Dedifferentiated amniotic fluid mesenchymal stem cell (primary cell): ENCODE measurements at regions not wholly inside any gene's neighbourhood (a gene's known extent, or its start where the extent isn't known, plus 50 kb on each side); places are given as distances from the start of the nearest gene placed in this dataset.
"Not testable (repeated sequence)": the region's sequence is repeated elsewhere in the genome, so short reads cannot be mapped to it uniquely, and the experiment has no call there.

Experiments
- DNase-seq: peaks from one replicate; pipeline ENCODE4 v3.0.0-alpha.2; 2016; ENCODE audit errors: extremely low spot score

- no peak for DNase-seq
These were observed 488.7 kb upstream of the SLC39A10 start for GRCh38 chr2:195168369-195168768.

GRCh38 chr2:195164930-195165329, 492.1 kb upstream of the SLC39A10 start:
- no peak for DNase-seq

- no peak for DNase-seq
These were observed 494.1 kb upstream of the SLC39A10 start for GRCh38 chr2:195162918-195163317.

GRCh38 chr2:195162194-195162593, 494.8 kb upstream of the SLC39A10 start:
- DNase-seq = peak; percentile 5

GRCh38 chr2:195160963-195161362, 496.1 kb upstream of the SLC39A10 start:
- no peak for DNase-seq

GRCh38 chr2:195151711-195152110, 505.3 kb upstream of the SLC39A10 start:
- no peak for DNase-seq

GRCh38 chr2:195150819-195151218, 506.2 kb upstream of the SLC39A10 start:
- no peak for DNase-seq

GRCh38 chr2:195148004-195148403, 509.0 kb upstream of the SLC39A10 start:
- DNase-seq = no peak

- no peak for DNase-seq
These were observed 510.1 kb upstream of the SLC39A10 start for GRCh38 chr2:195146761-195147541.

GRCh38 chr2:195138435-195138834, 518.6 kb upstream of the SLC39A10 start:
- no peak for DNase-seq

GRCh38 chr2:195125889-195126288, 531.1 kb upstream of the SLC39A10 start:
- not testable (repeated sequence) for DNase-seq

- DNase-seq = no peak
These were observed 532.5 kb upstream of the SLC39A10 start for GRCh38 chr2:195124391-195125079.

GRCh38 chr2:195122653-195123052, 534.4 kb upstream of the SLC39A10 start:
- DNase-seq = no peak

GRCh38 chr2:195121341-195121740, 535.7 kb upstream of the SLC39A10 start:
- DNase-seq = no peak

GRCh38 chr2:195119231-195119630, 537.8 kb upstream of the SLC39A10 start:
- DNase-seq = no peak

GRCh38 chr2:195118276-195118675, 538.8 kb upstream of the SLC39A10 start:
- DNase-seq = no peak

GRCh38 chr2:195117011-195117410, 540.0 kb upstream of the SLC39A10 start:
- DNase-seq = no peak

GRCh38 chr2:195115738-195116137, 541.3 kb upstream of the SLC39A10 start:
- no peak for DNase-seq

GRCh38 chr2:195108182-195108581, 548.8 kb upstream of the SLC39A10 start:
- no peak for DNase-seq

GRCh38 chr2:195106681-195107380, 550.2 kb upstream of the SLC39A10 start:
- DNase-seq = no peak

- DNase-seq = no peak
These were observed 551.4 kb upstream of the SLC39A10 start for GRCh38 chr2:195105581-195105980.

GRCh38 chr2:195094330-195094729, 562.7 kb upstream of the SLC39A10 start:
- no peak for DNase-seq

GRCh38 chr2:195092341-195092740, 564.7 kb upstream of the SLC39A10 start:
- no peak for DNase-seq
